GM12872 (cell line): ENCODE measurements at regions not wholly inside any gene's neighbourhood (a gene's known extent, or its start where the extent isn't known, plus 50 kb on each side); places are given as distances from the start of the nearest gene placed in this dataset.

Source experiments
- TF ChIP-seq, protein P1 (sequence below): IDR thresholded peaks from 3 replicates; pipeline ENCODE4 v1.5.1; 2011; ENCODE audit warnings: low read depth, mild to moderate bottlenecking, low read length, moderate library complexity; ENCODE audit not compliant: insufficient read depth

DNA sequence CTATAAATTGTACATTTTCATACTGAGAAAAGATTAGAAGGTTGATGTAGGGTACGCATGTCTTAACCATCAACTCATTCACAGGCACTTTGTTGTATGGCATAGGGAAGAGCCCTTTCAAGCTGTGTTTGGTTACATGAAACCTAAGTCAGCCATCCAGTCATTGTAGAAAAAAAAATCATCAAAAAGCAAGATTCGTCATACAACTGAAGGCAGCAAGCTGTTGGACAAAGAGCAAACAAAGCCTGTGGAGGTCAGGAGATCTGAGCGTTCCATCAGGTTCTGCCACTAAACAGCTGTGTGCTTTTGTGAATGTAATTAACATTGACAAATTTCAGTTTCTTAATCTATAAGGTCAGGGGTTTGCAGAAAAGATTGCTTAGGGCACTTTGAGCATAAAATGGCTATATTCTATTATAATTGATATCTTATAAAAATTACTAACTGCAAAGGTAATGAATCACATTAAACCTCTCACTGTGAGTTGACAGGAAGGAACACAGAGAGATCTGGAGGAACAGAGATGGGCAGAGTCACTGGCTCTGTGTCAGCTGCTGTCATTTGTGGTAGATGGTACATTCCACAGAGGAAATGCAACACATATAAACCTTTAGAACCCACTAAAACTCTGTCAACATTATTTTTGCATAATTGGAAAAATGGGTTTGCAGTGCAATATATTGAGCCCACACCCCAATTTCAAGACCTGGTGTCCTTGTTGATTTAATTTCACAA, 66.3 kb upstream of the MYOCD start:
- TF ChIP-seq, protein P1, sequence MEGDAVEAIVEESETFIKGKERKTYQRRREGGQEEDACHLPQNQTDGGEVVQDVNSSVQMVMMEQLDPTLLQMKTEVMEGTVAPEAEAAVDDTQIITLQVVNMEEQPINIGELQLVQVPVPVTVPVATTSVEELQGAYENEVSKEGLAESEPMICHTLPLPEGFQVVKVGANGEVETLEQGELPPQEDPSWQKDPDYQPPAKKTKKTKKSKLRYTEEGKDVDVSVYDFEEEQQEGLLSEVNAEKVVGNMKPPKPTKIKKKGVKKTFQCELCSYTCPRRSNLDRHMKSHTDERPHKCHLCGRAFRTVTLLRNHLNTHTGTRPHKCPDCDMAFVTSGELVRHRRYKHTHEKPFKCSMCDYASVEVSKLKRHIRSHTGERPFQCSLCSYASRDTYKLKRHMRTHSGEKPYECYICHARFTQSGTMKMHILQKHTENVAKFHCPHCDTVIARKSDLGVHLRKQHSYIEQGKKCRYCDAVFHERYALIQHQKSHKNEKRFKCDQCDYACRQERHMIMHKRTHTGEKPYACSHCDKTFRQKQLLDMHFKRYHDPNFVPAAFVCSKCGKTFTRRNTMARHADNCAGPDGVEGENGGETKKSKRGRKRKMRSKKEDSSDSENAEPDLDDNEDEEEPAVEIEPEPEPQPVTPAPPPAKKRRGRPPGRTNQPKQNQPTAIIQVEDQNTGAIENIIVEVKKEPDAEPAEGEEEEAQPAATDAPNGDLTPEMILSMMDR = no peak

DNA sequence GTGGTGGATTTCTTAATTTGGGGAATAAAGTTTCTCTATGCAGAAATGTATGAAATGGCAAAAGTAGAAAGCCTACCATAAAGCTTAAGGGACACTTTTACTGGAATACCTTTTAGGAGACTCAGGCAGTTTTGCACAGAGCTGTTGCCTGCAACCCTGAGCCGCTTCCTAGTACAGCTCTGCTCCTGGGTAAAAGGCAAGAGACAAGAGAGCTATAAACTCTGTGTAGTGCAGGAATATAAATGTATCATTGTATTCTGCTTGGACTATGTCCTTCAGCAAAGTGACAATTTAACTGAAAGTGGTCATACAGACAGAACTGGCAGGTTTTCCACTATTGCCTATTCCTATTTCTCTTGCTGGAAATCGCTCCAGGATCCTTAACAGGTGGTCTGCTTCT, 65.3 kb upstream of the MYOCD start:
- TF ChIP-seq, protein P1 = no peak

DNA sequence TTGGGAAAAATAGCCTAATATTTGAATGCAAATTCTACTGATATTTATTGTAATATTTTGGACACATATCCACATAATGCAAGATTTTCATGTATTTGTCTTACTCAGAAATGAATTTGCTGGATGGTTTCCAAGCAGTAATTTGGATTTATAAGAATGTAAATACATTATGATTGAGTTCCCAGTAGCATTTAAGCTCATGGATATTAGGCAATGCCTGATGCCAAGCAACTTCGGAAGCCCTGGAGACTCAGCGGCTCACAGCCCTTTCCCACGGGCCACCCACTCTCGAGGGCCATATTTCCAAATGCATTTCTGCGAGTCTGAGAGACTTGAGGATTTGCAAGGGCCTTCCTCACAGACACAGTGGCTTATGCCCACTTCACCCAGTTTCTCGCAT, 62.1 kb upstream of the MYOCD start:
- TF ChIP-seq, protein P1 = no peak

DNA sequence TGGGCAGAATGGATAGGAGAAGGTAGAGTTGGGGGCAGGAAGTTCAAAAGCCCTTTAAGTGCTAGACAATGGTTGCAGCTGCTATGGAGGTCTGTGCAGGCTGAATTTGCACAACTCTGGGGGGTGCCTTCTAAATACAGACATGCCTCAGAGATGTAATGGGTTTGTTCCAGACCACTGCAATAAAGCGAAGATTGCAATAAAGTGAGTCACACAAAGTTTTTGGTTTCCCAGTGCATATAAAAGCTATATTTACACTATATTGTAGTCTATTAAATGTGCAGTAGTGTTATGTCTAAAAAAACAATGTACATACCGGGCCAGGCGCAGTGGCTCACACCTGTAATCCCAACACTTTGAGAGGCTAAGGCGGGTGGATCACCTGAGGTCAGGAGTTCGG, 60.5 kb upstream of the MYOCD start:
- TF ChIP-seq, protein P1 = no peak

DNA sequence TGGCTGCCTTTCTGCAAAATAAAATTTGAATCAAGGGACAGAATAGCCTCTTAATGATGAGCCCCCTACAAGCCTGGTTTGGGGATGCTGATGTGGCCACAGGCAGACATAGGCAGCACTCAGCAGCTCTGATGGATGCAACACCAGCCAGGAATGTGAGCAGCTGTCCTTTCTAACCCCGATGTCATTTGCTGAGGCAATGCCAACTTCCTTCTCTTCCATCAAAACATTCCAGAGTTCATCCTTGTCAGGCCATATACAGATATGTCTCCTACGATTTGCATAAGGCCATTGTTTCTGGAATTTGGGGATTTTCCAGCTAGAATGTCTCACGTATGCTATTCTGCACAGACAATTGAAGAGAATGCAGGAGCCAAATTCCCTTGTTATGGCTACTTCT, 52.1 kb upstream of the MYOCD start:
- TF ChIP-seq, protein P1 = no peak
